Activated naive CD4-positive, alpha-beta T cell treated with anti-CD3 and anti-CD28 coated beads, Interleukin-2, amount 50 U/mL, for 16 hours (primary cell): ENCODE measurements at regions not wholly inside any gene's neighbourhood (a gene's known extent, or its start where the extent isn't known, plus 50 kb on each side); places are given as distances from the start of the nearest gene placed in this dataset.
"Not testable (repeated sequence)": the region's sequence is repeated elsewhere in the genome, so short reads cannot be mapped to it uniquely, and the experiment has no call there.

Experiments used
- DNase-seq: peaks from one replicate; pipeline ENCODE4 v3.0.0-alpha.2; 2020

GRCh38 chr4:74505355-74505978, 60.5 kb downstream of the AREG start:
- DNase-seq: not testable (repeated sequence)

GRCh38 chr4:74509363-74509762, 64.4 kb downstream of the AREG start:
- DNase-seq: not testable (repeated sequence)

DNA sequence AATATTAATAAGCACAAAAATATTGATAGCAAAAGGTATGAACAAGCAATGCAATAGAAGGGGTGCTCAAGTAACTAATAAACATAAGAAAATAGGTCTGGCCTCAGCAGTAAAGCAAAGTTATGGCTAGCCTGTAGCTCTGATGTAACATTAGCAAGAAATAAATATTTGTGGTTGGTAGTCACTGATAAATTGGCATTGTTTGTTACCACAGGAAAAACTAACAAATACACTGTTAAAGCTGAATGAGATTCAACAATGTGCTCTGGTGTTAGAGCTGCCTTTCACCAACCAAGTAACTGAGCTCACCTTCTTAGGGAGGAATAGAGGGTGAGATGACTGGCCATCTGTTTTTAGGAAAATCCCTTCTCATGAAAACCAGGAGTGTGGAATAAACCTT, 71.4 kb downstream of the AREG start:
- DNase-seq: no peak

DNA sequence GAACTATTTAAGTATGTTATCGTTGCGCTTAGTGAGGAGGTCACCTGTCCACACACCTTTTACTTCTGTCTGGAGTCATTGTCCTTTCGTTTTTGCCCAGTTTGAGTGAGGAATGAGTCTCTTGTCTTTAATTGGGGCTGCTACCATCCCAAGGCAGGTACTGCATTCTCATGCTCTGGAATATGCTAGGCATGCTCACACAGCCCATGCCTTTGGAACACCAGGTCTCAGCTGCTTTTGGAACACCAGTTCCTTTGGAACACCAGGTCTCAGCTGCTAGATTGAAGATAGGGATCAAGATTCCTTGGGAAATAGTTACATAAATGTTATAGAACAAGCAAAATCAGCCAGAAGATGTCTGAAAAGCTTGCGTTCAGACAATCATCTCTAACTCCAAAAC, 73.1 kb downstream of the AREG start:
- no peak for DNase-seq

- no peak for DNase-seq
Observed at GRCh38 chr4:74522251-74522991, 77.5 kb downstream of the AREG start.

DNA sequence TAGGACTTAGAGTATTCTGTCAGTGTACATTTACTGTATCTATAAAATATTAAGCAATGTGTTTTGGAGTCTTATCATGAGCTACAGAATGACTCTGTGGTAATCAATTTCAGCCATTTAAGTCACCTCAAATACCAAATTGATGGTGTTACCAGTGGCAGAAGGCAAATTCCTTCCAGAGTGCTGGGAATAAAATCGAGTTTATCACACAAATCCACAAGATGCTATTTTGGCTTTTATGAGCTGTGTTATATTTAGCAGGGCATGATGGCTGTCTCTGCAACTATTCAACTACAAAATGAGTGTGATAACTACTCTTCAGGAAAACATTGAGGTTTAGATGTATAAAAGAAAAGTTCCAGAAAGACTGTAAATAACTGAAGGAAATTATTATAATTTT, 78.2 kb downstream of the AREG start:
- no peak for DNase-seq

DNA sequence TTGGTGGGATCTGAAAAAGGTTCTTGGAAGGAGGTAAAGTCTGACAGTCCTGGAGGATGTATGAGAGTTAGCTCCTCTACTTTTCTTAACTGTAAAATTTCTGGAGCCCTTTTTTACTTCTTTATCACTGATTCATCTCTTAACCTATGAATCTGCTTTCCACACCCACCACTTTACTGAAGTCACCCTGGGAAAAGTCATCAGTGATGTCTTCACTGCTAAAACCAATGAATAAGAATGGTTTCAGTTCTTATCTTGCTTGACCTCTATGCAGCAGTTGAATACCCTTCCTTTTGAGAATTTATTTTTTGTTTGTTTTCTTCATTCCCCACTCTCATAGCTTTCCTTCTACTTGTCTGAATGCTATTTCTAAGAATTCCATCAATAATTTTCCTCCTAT, 80.0 kb downstream of the AREG start:
- DNase-seq: no peak

DNA sequence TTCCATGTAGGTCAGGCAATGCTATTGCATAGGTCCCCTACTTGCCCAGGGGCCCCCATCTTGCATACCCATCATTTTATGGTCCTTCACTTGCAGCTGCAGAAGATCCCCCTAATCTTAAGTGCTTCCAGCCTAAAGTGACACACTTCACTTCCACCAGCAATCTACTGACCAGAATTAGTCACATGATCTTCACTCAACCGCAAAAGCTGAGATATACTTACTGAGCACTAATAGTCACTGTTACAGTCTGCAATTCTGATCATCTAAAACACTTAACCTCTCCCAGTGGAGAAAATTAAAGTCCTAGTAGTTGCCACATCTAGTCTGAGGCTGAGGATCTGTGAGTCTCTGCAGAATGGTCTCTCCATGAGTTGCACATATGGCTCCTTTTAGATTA, 82.1 kb downstream of the AREG start:
- no peak for DNase-seq

DNA sequence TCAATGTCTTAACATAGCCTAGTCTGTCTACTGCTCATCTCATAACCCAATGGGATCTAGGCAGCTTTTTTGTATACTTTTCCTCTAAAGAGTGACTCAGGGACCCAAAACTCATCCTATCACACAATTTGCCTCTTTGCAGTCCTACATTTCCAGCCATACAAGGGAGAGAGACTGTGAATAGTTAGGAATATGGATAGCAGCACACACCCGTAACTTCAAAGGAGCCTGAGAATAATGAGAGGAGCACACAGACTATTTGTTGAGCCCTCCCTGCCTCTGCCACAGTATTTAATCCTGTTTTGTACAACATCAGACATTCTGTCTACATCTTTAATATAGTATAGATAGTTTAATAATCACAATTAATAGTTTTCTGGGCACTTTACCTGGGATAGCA, 83.2 kb downstream of the AREG start:
- DNase-seq: no peak

GRCh38 chr4:74529284-74530041, 84.5 kb downstream of the AREG start:
- no peak for DNase-seq

- no peak for DNase-seq
Observed at GRCh38 chr4:74531963-74532794, 87.2 kb downstream of the AREG start.

DNA sequence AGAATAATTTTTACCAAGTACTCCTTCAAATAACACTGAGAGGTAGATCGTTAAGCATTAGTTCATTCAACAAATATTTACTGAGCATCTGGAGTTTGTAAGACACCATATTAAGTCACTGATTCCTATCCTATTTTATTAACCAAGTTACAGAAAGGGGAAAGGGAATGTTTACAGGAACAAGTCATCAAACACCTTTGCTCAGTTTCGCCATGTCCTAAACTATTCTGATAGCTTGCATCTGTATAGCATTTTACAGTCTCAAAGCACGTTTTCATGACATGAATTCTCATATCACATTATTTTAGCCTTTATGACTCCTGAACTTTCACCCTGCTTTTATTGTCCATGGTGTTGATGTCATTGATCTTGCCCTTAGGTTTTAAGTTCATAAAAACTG, 89.2 kb downstream of the AREG start:
- DNase-seq: no peak

DNA sequence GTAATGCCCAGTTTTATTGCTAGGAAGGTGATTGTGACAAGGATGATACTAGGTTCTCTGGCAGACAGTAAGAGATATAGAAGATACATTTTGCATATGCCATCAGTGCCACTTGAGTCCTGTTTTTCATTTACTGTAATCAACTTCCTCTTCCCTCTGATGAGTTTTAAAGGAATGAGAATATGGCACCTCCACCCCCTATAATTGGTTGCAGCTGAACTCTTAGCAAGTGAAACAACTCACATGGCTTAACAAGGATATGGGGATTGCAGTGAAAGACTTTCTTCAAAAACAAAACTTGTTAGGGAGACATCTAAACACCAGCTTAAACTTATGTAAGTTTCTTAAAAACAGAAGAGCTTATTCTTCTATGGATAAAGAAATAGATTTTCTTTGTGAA, 90.0 kb downstream of the AREG start:
- no peak for DNase-seq

- no peak for DNase-seq
Observed at GRCh38 chr4:74535512-74535911, 90.6 kb downstream of the AREG start.

GRCh38 chr4:74536557-74536956, 91.6 kb downstream of the AREG start:
- no peak for DNase-seq

- DNase-seq: no peak
Observed at GRCh38 chr4:74537459-74537858, 92.5 kb downstream of the AREG start.

DNA sequence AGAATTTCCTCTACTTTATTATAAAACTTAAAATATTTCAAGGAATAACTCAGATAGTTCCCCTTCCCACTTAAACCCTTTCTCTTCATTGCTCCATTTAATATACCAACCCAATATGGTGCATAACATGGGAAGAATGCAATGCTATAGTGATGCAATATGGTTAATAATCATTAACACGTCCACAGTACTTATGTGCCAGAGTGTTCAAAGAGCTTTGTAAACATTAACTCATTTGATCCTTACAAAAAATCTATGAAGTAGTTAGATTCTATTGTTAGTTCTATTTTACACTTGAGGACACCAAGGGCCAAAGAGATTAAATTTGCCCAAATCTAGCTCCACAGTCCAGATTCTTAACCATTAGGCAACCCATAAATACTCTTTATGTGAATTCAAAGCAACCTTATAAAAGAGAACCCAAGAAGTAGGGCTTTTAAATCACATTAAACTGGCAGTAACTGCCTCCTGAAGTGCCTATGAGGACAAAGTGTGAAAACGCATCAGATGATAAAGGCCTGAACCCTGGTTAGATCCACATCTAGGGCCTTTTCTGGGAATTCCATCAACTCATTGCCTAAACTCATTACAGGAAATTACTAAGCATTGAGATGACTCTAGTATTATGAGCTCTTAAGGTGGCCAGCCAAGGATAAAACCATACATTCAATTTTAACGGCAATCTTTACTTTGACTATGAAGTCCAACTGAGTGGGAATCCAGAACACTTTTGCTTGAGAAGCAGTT, 94.3 kb downstream of the AREG start:
- no peak for DNase-seq

DNA sequence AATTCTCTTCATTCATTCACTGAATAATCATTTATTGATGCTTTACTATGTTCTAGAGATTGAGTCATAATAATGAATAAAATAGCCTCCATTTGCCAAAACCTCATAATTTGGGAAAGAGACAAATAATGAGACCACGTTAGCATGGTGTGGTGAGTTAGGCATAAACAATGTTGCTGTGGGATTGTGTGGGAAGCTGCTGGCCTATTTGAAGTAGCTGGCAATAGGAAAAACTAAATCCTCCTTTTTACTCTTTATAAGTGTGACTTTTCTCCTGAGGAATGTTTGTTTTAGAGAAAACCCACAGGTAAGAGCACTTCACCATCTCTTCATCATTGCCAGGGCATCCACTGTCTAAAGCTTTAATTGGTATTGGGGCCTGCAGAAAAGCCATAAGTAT, 95.3 kb downstream of the AREG start:
- no peak for DNase-seq

DNA sequence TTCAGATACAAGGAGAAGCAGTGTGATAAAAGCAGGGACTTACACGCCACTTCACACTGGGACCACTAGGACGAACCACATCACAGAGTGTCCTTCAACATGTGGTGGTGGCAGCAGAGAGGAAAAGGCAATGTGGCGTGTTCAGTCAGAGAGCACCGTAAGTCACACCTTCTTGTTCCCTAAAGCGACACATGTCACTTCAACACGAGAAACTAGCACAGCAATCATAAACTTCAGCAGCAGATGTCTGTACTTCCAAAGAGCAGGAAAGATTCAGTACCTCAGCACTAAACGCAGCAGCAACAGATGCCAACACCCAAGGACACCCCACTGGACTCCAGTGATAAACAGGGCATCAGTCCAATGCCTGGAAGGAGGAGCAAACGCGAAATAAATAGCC, 96.7 kb downstream of the AREG start:
- no peak for DNase-seq

DNA sequence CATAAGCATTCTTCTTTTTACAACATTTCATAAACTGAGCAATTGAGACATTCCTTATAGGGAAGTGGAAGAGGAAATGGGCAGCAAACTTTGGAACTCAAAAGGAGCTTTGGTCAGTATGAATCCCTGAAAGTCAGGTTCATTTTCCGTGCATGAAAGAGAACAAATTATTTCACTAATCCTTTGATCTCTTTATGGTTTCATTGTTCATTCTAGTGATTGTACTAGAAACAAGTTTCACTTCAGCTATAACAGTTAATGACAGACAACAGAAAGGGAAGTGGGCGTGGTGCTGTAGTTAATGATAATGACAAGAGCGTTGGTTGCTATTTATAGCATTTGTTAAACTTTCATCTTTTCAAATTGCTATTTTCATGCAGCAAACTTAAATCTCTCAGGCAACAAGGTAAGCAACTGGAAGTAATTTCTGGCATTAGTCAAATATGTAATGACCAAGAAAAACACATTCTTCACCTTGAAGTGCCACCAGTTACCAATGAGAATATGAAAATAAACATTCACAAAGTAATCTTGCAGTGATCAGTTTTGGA, 98.4 kb downstream of the AREG start:
- no peak for DNase-seq

DNA sequence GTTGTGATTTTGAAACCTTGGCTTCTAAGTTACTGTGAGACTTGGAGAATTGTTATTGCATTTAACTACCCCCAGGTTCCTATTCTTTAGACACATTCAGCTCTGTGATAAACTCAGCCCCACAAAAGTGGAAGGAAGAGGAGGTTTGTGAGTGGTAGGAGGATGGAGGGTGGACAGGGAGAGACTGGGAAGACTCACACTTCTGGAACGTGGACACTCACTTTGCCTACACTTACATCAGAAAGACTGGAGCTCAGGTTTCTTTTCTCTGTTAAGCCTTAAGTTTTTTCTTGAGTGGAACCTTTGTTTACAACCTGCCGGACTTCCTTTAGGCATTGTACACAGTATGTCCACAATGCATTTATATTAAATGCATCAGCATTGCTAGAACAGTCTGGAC, 99.0 kb downstream of the AREG start:
- no peak for DNase-seq
